ENCODE measurements at regions not wholly inside any gene's neighbourhood (a gene's known extent, or its start where the extent isn't known, plus 50 kb on each side); places are given as distances from the start of the nearest gene placed in this dataset.
"Not testable (repeated sequence)": the region's sequence is repeated elsewhere in the genome, so short reads cannot be mapped to it uniquely, and the experiment has no call there.

GRCh38 chr3:139136469-139137202 is 91.9 kb upstream of the PRR23C start:
- DNase-seq, result no peak

- DNase-seq, result no peak
Measured at GRCh38 chr3:139140553-139140952, 95.9 kb upstream of the PRR23C start.

- not testable (repeated sequence) for DNase-seq
Measured at GRCh38 chr3:139145980-139146379, 101.3 kb upstream of the PRR23C start.

GRCh38 chr3:139151530-139151929 is 106.8 kb upstream of the PRR23C start:
- no peak for DNase-seq

GRCh38 chr3:139153434-139153833 is 108.7 kb upstream of the PRR23C start:
- not testable (repeated sequence) for DNase-seq

GRCh38 chr3:139157161-139157932 is 112.7 kb upstream of the PRR23C start:
- DNase-seq, result no peak

- DNase-seq, result no peak
Measured at GRCh38 chr3:139159356-139159755, 114.7 kb upstream of the PRR23C start.

- peak; percentile 21 for DNase-seq
Measured at GRCh38 chr3:139173372-139174108, 128.8 kb upstream of the PRR23C start.

- no peak for DNase-seq
Measured at GRCh38 chr3:139180489-139180888, 135.8 kb upstream of the PRR23C start.

- no peak for DNase-seq
Measured at GRCh38 chr3:139182143-139182542, 137.5 kb upstream of the PRR23C start.

GRCh38 chr3:139182598-139182997 is 137.9 kb upstream of the PRR23C start:
- no peak for DNase-seq

GRCh38 chr3:139185527-139185926 is 140.8 kb upstream of the PRR23C start:
- DNase-seq, result no peak

GRCh38 chr3:139187154-139187553 is 142.5 kb upstream of the PRR23C start:
- DNase-seq, result no peak

GRCh38 chr3:139187648-139188047 is 143.0 kb upstream of the PRR23C start:
- DNase-seq, result no peak

GRCh38 chr3:139189943-139190342 is 145.3 kb upstream of the PRR23C start:
- DNase-seq, result no peak

GRCh38 chr3:139194421-139194820 is 149.4 kb upstream of the MRPS22 start:
- not testable (repeated sequence) for DNase-seq

GRCh38 chr3:139196146-139196545 is 147.7 kb upstream of the MRPS22 start:
- not testable (repeated sequence) for DNase-seq

- no peak for DNase-seq
Measured at GRCh38 chr3:139197251-139197650, 146.6 kb upstream of the MRPS22 start.

- no peak for DNase-seq
Measured at GRCh38 chr3:139198186-139198585, 145.6 kb upstream of the MRPS22 start.

GRCh38 chr3:139198929-139199328 is 144.9 kb upstream of the MRPS22 start:
- DNase-seq, result no peak

- DNase-seq, result no peak
Measured at GRCh38 chr3:139199421-139200010, 144.3 kb upstream of the MRPS22 start.

GRCh38 chr3:139201446-139202225 is 142.2 kb upstream of the MRPS22 start:
- no peak for DNase-seq
